Cardiac septum (tissue), 1 donor: ENCODE measurements at regions not wholly inside any gene's neighbourhood (a gene's known extent, or its start where the extent isn't known, plus 50 kb on each side); places are given as distances from the start of the nearest gene placed in this dataset.
A peak's percentile ranks its signal among the peaks of the same experiment; 100 is the strongest.

Experiments used
- DNase-seq: peaks from one replicate; pipeline ENCODE4 v3.0.0-alpha.2; 2020; ENCODE audit warnings: low spot score
- intact Hi-C: fragments of 100-400 bp; cut with DNase I; formaldehyde crosslinking; loops from one replicate; pipeline ENCODE4 v1.14.0; 2022
- donor health status: DM: no; HTN: no; CAD: no.

DNA sequence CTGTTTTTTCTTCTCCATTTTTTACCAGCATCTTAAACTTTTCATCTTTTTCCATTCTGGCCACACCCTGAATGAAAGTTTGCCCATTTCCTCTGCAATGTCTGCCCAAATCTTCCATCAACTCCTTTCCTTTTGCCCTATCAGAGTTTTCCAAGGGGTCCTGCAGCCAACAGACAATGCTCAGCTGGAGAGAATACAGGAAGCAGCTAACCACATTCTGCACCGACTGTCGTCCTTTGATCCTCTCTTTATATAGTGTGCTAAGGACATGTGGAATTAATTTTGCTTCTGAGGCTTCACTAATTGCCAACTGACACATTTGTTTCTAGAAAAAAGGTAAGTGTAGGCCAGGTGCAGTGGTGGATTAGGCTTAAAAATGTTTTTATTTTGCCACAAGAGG, 50.5 kb upstream of the DLX2 start:
- intact Hi-C loops = no loop called here
- no peak for DNase-seq

DNA sequence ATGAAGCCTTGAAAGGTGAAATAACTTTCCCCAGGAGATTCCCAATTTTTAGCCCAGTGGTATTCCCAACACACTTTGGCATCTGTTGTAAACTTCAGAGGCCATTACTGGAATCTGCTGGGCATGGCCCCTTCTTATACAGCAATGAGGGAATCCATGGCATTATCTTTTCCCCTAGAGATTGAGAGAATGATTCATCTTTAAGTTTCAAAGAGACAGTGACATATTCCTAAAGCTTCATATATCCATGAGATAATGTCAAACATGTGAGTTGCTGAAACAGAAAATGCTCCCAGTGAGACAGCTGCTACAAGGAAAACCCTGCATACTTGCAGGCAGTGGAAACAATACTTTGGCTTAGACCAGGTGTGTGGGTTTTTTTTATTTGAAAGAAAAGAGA, 51.1 kb upstream of the DLX2 start:
- DNase-seq = no peak
- intact Hi-C loops = no loop called here

DNA sequence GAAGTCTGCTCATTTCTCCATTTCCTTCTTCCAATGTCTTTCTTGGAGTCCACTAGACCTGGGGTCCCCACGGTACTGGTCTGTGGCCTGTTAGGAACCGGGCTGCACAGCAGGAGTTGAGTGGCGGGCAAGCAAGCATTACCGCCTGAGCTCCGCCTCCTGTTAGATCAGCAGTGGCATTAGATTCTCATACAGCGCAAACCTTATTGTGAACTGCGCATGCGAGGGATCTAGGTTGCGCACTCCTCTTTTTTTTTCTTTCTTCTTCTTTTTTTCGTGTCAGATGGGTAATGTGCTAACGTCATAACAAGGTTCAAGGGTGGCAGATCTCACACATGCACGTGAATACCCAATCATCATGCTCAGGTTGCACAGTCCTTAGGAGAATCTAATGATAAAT, 53.1 kb upstream of the DLX2 start:
- intact Hi-C loops = no loop called here
- no peak for DNase-seq

DNA sequence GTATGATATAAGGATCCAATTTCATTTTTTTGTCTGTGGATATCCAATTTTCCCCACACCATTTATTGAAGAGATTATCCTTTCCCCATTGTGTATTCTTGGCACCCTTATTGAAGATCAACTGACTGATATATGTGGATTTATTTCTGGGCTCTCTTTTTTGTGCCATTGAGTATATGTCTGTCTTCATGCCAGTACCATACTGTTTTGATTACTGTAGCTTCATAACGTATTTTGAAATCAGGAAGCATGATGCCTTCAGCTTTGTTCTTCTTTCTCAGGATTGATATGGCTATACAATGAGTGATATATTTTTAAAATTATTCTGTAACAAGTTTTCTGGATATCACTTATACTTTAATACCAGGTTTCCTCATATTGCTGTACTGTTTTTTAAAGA, 58.1 kb upstream of the DLX2 start:
- intact Hi-C loops = no loop called here

DNA sequence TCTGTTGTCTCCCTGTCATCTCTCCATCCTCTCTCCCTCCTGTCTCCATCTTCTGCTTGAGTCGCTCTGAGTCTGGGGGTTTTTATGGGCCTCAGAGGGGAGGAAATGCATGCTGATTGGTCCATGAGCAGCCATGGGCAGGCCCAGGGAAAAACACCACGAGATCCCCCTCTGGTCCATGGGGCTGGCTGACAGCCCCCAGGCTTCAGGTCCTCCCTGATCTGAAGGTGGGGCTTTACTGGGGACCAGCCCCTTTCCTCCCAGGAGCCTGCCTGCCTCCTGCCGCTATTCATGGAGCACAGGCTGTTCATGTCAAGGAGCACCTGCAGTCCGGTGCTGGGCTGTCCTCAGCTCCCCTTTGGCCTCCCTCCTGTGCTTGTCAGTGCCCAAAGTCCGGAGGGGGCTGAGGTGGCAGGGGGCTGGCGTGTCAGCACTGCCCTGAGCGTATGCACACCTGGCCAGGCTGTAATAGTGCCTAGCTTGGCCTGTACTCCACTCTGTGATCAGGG, 59.6 kb upstream of the DLX2 start:
- intact Hi-C loops = no loop called here
- DNase-seq = no peak

More for the DNA sequence above, 58.1 kb upstream of the DLX2 start:
- DNase-seq = no peak

DNA sequence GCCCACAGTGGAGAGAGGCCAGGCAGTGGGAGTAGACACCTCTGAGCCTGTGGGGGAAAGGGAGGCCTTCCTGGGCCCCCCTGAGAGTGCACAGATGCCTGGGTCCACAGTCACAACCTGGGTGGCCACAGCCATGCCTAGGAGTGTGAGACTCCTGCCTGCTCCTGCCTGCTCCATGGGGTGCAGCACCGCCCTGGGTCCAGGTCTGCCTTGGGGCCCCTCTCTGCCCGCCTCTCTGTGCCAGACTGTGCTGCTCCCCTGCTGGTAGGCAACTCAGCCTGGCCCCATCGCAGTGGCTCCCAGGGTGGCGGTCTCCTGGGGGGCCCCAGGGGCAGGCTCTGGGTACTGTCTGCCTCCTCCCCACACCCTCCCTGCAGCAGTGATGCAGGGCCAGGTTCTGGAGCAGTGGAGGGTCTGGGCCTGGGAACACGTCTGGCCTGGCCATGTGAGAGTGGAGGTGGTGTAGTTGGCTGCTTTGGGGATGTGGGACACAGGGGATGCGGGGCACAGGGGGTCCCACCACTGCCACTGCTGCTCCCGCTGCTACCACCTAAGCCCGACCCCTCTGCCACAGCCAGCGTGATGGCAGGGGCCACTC, 60.1 kb upstream of the DLX2 start:
- DNase-seq = no peak
- intact Hi-C loops = no loop called here

DNA sequence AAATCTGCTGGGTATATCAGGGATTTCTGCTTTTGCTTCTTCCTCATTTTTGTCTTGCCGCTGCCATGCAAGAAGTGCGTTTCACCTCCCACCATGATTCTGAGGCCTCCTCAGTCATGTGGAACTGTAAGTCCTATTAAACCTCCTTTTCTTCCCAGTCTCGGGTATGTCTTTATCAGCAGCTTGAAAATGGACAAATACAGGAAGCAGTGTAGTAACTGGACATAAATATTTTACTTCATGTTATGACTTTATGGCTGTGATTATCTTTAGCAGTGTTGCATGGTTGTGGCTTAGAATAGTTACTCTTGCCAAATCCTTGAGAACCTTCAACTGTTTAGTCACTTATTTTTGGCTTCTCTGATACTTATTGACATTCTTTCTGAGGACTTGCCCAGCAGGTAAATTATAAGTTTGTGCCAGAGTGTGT, 66.2 kb upstream of the DLX2 start:
- no peak for DNase-seq
- intact Hi-C loops = no loop called here

DNA sequence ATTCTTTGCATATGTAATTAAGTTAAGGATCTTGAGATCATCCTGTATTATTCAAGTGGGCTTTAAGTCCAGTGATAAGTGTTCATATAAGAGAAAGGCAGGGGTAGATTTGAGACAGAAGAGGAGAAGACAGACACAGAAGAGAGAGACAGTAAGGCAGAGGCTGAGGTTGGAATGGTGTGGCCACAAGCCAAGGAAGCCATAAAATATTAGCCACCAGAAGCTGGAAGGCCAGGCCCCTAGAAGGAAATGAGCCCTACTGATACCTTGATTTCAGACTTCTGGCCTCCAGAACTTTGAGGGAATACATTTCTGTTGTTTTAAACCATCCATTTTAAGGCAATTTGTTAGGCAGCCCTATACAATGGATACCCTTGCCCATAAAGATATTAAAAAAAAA, 66.9 kb upstream of the DLX2 start:
- intact Hi-C loops = no loop called here
- DNase-seq = no peak

DNA sequence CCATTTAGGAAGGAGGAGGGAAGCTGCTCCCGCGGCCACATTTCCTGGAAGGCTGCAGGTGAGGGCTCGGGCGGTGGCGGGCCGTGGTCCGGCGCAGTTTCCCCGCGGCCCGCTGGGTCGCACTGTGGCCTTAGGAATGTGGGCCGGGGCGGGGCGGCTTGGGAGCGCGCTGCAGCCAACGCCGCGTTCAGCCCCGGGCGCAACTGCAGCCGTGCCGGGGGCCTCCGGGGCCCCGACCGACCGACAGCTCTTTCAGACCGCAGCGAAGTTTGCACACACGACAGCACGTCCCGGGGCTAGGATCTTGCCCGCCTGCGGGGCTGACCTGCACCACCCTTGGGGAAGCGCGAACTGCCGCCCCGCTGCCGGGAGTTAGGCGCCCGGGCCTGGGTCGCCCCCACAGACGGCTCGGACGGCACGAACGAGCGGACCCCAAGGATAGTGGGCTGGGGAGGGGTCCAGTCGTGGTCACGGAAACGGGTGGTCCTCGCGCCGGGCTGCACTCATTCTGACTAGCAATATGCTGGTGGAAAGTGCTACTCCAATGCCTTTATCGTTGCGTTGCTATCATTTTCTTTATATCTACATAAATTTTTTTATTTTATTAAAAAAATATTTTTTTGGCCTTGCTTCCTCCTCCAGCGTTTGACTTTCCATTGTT, 69.9 kb upstream of the DLX2 start:
- intact Hi-C loops = loop anchor here (1.0 kb wide), 1 partner anchor 293 kb away; no protein-coding TSS in a partner anchor
- peak; percentile 89 for DNase-seq

DNA sequence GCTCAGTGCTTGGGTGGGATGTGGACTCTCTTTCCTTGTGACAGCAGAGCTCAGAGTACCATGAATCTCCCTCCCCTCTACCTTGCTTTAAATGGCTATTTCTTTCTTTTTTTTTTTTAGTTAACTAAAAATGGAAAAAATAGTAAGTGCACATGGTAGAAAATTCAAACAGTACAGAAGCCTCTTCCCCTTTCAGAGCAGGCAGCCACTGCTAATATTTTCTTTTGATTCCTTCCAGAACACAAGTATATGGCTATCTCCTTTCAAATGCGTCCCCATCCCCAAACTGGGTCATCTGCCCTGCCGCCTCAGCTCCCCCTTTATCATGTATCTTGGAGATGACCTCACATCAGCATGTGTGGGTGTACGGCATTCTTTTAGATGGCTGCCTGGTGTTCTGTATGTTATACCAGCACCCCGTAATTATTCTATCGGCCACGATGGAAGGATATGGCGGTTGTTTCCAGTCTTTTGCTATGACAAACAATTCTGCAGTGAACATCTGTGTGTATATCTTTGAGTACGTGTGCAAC, 70.5 kb upstream of the DLX2 start:
- no peak for DNase-seq
- intact Hi-C loops = no loop called here

DNA sequence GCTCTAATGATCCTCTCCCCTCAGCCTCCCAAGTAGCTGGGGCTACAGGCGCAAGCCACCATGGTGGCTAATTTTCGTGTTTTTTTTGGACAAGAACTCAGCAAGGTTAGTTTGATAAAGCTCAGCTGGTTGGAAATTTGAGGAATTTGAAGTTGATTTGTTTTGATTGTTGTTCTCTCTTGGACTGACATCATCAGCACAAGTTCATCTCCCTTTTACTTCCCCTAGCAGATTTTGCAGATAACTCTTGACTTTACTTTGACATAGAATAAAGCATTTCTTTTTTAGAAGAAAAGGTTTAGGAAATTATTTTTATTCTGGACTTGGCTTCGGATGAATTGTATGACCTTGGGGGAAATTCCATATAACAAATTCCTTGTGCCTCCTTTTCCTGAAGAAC, 74.9 kb upstream of the DLX2 start:
- no peak for DNase-seq
- intact Hi-C loops = no loop called here

DNA sequence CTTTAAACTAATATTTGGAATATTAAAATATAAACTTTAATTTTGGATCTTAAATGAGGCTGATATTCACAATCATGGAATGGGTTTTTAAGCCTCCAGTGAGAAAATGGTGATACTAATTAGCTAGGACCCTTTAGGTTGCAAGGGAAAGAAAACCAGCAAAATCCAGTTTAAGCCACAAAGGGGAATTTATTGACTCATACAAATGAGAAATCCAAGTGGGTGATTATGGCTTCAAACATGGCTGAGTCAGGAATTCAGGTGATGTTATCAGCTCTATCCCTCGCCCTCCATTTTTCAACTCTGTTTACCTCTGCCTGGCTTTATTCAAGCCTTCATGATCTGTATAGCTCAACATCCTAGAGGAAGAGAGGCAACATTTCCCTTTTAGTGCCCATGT, 75.3 kb upstream of the DLX2 start:
- intact Hi-C loops = no loop called here
- no peak for DNase-seq

DNA sequence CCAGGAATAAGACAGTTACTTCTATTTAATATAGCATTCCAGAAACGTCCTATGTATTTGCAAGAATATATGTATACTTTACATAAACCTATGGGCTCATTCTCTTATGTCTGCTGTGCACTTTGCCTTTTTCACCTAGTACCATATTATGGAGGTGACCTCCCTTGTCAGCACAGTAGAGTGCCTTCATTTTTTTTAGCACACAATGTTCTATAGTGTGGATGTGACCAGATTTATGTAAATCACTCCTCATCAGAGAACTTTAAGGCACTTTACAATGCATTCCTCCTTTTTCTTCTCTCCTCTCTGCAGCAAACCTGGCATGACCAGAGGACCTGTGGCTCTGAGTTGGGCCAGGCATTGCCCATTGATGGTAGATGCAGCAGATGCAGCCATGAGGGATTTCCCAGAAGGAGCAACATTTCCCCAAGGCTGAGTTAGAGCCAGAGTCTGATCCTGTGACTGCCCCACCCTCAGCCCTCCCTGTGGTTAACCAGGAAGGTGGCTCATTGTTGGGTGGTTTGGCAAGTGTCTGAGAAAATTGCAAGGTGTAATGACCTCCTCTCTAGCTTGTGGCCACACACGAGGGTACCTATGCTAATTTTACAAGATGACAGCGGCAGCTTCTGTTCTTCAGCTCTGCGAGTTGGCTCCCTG, 76.5 kb upstream of the DLX2 start:
- intact Hi-C loops = no loop called here

DNA sequence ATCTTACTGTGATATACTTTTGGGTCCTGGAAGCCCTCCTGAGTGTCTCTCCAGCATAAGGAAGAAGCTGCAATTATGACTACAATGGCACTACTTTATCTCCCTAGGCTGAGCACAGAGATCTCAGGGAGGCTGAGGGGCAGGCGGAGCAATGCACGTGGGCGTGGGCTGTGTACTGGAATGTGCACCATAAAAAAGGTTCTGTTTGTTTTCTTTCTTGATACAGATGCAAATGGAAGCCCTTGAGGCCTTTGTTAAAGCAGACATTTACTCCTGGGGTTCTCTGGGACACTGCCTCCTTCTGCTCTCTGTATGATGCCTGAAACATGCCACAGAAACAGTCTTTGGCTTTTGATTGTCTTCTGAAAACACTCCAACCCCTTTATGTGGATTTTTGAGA, 79.1 kb upstream of the DLX2 start:
- DNase-seq = no peak
- intact Hi-C loops = no loop called here

More for the DNA sequence above, 76.5 kb upstream of the DLX2 start:
- DNase-seq = no peak

DNA sequence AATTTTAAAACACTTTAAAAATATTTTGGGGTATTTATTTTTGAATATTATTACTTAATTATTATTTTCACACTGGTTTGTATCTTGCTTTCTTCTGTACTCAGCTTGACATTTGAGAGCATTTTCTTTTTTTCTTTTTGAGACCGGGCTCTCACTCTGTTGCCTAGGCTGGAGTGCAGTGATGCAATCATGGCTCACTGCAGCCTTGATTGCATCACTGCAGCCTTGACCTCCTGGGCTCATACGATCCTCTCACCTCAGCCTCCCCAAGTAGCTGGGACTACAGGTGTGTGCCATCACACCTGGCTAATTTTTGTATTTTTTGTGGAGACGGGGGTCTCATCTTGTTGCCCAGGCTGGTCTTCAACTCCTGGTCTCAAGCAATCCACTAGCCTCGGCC, 79.9 kb upstream of the DLX2 start:
- intact Hi-C loops = no loop called here
- DNase-seq = no peak

DNA sequence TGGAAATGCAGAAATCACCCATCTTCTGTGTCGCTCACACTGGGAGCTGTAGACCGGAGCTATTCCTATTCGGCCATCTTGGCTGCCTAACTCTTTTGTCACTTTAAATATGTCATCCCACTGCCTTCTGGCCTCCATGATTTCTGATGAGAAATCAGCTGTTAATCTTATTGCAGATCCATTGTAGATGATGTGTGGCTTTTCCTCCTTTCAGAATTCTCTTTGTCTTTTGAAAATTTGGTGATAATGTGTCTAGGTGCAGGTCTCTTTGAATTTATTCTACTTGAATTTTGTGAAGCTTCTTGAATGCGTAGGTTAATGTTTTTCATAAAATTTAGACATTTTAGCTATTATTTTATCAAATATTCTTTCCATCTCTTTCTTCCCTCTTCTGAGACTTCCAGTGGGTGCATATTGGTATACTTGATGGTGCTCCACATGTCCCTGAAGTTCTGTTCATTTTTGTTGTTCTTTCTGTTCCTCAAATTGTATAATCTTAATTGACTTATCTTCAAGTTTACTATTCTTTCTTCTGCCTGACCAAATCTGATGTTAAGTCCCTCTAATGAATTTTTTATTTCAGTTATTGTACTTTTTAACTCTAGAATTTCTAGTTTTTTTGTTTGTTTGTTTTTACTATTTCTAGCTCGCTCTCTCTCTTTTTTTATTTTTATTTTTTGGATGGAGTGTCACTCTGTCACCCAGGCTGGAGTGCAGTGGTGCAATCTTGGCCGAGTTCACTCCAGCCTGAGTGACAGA, 90.8 kb upstream of the DLX2 start:
- DNase-seq = no peak
- intact Hi-C loops = no loop called here

DNA sequence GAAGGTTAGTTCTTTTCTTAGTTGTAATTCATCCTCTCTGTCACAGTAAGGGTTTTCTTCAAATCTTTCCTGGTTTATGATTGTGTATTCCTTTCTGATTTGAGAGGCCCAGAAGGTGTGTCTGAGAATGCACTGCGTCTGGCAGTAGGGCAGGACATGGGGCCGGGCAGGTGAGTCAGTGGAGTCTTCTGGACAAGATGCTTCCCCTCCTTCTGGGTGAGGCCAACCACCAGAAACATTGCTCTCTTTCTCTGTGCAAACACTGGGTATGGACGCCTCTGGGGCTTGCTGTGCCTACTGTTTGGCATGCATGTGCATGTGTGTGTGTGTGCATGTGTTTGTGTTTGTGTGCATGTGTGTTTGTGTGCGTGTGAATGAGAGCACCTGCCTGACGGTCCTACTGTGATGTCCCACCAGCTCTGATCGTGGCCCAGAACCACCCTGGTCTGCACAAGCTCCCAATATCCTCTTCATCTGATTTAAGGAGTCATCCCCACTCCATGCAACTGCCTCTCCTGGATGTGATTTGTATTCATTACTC, 93.2 kb upstream of the DLX2 start:
- intact Hi-C loops = no loop called here
- no peak for DNase-seq

DNA sequence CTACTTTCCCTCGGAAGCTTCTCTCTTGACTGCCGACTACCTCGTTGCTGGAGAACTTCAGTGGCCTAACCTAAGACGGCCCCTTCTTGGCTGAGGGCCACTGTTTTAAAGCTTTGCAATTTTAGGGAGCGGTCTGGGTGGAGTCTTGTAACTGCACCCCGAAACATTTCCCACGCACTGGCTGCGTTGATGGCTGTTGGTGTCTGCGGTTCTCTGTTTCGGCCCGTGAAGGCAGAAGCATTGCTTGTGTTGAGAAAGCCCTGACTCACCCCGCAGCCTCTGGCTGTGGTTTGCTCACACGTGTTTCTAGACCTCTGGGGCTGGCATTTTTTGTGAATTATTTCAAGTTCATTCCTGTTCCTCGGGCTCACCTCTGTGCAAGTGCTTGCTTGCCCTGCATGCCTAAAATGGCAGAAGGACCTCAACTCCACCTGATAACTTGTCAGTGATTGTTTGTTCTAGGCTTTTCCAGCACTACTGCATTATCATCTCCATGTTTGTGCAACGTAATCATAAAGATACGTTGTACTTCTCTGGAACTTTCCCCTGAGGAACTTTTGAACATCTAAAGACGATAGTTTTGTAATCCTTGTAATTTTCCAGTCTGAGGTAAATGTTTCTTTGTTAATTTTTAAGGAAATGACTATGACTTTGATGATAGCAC, 94.2 kb upstream of the DLX2 start:
- no peak for DNase-seq
- intact Hi-C loops = no loop called here

DNA sequence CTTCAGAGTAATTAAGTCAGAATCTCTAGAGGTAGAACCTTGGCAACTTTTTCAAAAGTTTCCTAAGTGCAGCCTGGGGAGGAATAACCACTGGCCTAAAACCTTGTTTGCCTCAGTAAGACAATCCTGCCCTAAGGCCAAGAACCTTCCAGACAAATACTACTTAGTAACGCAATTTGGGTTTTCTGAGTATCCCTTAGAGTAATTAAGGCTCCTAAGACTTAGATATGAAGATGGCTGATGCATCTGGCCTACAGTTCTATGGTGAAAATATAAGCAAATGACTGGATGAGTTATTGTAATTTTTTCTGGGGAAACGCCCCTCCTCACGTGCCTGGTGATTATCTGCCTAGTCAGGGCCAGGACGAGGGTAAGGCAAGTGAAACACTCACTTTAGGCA, 95.7 kb upstream of the DLX2 start:
- intact Hi-C loops = no loop called here
- no peak for DNase-seq
